HG03139 (cell line): ENCODE measurements at regions not wholly inside any gene's neighbourhood (a gene's known extent, or its start where the extent isn't known, plus 50 kb on each side); places are given as distances from the start of the nearest gene placed in this dataset.
"Not testable (repeated sequence)": the region's sequence is repeated elsewhere in the genome, so short reads cannot be mapped to it uniquely, and the experiment has no call there.

ENCODE experiments used
- ATAC-seq: cut with Tn5 transposase; IDR thresholded peaks from one replicate; pipeline ENCODE4 v1.9.1; 2021; ENCODE audit not compliant: unreplicated experiment

DNA sequence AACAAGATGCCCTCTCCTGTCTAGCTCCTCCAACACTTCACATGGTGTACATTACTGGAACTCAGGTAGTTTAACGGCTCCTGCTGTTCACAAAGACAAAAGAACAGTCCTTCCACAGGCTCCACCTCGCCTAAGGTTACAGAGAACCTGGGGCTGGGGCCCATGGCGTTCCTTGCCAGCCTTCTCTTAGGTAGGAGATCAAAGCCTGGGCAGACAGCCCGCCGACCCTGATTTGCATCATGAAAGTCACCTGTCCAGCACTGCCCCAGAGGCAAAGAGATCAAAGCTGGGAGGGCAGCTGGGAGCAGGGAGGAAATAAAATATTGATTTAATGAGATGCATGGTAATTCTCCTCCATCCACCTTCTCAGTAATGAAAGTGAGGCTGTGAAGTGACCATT lies 115.0 kb upstream of the SLIT3 start:
- no peak for ATAC-seq

DNA sequence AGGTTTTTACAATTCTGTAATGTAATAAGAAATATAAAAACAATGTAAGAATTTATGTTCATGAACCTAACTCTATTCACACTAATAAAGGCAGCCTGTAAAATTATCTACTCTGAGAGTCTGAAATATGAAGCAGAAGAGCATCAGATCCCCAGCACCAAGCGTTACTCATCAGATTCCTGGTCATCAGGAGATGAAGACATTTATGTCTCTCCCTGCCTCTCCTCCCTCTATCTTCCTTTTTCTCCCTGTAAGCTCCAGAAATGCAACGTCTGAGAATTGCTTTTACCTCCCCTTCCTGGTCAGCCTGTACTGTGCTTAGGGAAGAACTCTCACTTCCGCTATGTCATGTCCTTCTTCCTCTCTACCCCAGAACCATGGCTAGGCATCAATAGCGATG lies 114.4 kb upstream of the SLIT3 start:
- no peak for ATAC-seq

DNA sequence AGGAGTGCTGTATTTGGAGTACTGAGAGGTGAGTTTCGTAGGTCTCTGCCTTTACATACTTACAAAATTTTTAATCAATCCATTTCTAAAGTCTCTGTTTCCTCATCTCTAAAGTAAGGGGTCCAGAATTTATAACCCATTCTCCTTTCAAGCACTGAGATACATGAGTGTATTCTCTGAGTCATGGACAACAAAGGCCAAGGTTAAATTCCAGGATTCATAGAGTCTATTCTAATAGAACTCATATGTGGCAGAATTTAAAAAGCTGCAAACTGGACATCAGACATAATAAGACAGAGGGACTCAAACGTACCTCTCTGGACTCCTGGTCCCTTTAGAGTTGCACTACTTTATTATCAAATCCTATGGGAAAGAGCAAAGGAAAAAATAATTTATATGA lies 112.5 kb upstream of the SLIT3 start:
- no peak for ATAC-seq

DNA sequence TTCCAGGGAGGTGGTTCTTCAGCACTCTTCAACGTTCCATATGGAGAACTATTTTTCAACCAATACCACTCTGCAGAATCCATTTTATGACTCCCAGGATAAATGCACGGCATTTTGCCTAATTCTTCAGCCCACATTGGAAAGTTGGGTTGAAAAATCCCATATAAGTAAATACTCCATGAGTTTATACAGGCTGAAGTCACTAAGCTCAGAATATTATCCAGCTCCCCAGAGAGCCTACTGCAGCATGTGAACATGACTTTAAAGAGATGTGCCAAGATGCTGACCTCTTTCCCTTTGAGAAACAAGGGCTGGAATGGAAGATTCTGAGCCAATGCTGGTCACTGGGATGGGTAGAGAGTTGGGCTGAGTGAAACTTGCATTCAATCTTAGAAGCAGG lies 111.9 kb upstream of the SLIT3 start:
- ATAC-seq: no peak

DNA sequence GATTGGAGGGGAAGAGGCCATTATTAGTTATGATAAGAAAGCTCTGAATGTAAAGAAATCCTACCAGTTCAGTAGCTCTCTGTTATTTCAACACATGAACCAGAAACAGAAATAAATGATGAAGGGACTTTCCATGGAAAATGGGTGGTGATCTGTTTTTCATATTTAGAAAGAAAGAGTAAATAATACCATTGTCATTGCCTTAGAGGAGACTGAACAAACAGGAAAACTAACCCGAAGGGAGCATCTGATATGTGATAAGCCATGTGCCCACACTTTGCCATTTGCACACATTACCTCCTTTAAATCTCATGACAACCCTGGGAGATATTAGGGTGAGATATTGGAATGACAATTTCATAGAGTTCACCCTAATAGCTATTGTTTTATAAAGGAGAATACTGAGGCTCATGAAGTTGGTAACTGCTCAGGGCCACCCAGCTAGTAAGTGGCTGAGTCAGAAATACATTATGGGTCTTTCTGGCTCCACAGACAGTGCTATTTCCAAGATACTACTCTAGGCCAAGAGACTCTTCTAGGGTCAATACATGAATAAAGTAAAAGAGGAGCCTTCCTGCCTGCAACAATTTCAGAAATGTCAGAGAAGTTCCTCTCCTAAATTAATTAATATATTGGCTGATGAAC lies 111.0 kb upstream of the SLIT3 start:
- no peak for ATAC-seq

DNA sequence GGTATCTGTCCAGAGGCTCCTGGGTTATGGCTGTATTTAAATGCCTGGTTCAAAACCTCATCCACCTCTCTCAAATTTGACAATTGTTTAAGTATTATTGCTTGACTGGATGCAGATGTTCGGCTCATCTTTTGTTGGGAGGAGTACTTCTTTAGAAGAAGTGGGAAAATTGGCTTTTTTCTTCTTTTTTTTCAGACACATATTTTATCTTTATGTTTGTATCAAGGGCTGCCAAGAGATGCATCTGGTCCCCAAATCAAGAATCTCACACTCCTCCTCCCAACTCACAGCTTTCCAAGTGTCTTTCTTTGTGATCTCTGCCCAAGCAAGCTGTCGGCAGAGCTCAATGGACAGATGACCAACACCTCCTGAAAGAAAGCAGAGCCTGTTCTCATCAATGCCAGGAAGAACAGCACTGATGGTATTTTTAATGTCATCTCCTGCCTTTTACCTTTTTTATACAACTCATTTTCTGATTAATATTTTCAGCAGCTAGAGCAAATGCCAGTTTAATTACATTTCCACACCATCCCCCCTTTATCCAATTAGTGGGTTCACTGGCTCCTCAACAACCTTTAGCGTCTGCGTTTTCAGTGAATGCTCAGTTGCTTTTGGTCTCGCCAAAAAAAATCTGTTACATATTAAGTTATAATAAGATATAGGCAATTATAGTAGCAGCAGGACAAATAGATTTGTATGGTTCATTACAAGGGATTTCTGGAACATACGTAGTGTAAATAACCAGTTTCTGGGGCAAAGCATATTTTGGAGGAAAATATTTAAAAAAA lies 110.3 kb upstream of the SLIT3 start:
- no peak for ATAC-seq

DNA sequence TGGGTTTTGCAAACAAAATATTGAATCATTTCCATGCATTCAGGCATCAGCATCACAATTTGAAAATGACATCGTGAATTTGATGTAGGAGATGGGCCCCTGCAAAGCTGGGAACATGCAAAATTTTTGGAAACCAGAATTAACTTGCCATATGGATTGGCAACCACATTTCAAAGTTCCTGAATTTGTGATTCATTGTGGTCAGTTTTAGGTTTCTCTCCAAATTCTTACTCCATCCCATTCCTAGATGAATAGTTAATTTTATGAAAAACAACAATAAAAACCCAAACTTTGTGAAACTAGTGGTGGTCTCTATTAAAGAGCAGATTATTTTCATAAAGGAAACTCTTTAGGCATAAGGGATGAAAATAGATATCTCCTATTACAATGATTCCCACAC lies 107.8 kb upstream of the SLIT3 start:
- no peak for ATAC-seq

DNA sequence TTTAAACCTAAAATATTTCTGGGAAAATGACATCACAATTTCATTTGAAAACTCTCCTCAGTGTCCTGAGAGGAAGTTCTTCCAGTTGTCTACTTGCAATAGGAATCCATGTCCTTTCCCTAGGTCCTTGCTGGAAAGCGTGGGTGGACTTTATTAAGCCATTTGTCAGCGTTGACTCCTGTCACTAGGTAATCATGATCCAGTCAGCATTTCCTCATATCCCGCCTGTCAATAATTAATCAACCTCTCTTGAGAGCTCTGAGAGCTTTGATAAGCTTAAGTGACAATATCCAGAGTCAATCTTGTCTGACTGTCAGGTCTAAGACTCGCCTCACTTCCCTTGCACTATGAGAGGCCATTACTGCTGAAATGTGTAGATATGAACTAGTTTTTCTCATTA lies 107.2 kb upstream of the SLIT3 start:
- ATAC-seq: no peak

DNA sequence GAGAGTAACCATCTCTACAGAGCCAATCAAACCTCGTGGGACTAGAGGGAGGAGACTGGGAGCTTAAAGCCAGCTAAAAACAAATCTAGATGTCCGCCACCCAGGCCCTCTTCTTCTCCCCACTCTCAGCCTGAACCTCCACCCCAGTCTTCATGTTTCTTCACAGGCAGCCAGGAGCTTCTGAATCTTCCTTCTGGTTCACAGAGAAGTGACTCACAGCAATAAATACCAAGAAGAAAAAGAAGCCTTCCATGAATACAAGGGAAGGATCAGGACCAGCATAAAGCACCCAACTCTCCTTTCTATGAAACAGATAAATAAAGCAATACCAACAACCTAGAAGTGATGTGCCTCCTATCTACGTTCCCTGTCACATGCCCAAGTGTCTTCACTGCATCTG lies 103.3 kb upstream of the SLIT3 start:
- ATAC-seq: no peak

DNA sequence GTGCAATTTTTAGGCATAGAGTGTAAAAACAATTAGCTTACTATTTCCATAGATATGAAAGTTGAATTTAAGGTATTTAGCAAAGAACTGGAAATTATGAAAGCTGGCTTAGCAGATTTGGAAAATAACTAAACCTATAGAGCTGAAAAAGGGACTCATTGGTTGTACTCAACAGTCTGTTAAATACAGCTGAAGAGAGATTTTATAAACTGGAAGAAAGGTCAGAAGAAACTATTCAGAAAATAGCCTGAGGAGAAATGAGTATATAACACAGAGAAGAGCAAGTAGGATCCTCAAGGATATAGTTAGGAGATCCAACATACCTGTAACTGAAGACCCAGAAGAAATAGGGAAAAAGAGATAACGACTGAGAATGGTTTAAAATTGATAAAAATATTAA lies 97.6 kb upstream of the SLIT3 start:
- no peak for ATAC-seq

DNA sequence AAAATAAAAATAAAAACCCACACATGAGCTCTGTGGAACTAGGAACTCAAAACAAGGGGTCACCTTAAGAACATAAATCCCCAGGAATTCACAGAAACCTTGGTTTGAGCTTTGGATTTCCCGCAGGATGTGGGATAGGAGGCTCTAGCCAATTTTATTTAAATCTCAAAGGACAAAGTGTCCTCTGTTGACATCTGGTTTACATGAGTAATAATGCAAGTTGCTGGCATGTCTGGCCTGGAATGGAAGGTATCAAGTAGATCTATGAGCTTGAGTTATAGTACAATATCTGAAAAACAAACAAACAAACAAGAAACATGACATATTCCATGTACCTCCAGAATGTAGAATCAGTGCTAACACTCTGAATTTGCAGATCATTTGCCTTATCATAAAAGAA lies 94.2 kb upstream of the SLIT3 start:
- no peak for ATAC-seq

DNA sequence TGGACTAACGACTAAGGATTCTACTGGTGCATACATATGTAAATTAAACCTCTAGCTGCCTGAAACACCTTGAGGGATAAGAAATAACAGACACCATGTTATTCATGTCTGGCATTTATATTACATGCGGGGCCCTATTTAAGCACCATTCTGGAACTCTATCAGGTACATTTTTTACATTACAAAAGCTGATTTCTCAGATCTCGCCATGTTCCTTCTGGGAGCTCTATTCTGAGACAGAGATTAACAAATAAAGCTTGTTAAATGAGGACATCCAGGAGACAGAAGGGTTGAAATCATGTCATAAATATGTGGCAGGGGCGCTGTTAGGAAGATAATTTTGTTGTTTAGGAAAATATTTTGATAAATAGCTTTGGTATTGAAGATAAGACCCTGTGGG lies 93.4 kb upstream of the SLIT3 start:
- ATAC-seq: no peak

DNA sequence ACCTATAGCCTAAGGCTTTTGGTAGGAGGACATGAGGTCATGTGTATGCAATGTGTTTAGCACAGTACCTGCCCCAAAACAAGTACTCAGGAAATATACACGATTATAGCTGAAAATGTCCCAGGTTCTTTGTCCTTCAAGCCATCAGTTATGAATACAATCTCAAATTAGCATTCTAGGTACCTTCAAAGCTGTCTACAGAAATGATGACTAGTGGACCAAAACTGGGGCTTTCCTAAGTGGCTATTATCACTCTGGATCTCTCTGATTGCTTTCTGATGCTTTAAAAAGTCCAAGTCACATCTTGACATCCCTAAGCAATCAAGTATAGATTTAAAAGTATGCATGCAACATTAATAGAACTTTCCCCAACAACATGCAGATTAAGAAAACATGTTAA lies 93.0 kb upstream of the SLIT3 start:
- no peak for ATAC-seq

DNA sequence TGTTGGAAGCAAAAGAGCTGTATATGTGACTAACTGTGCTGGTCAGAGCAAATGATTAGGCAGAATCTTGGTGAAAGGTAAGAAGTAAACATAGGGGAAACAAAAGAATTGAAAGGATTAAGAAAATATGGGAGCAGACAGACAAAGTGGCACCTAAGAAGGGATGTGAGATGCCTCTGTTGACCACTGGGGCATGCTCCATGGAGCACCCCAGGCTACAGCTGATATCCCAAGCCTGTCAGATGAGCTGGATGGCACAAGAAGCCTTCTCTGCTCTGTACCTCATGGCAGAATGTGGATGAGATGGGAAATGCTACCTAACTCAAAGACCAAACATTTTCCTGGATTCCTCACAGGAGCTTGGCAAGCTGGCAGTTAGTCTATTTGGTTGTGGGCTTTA lies 89.3 kb upstream of the SLIT3 start:
- no peak for ATAC-seq

DNA sequence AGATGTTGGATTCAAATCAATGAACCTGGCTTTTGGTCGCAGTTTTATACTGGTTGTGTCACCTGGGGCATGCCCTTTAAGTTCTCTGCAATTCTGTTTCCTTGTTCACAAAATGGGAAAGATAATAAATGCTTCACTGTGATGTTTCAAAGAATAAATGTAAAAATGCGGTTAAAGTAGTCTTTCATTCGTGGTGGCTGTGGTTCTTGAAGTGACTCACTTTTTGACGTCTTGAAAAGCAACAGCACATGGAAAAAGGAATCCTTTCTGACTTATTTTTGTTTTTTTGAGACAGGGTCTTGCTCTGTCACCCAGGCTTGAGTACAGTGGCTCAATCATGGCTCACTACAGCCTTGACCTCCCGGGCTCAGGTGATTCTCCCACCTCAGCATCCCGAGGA lies 88.4 kb upstream of the SLIT3 start:
- ATAC-seq: no peak

DNA sequence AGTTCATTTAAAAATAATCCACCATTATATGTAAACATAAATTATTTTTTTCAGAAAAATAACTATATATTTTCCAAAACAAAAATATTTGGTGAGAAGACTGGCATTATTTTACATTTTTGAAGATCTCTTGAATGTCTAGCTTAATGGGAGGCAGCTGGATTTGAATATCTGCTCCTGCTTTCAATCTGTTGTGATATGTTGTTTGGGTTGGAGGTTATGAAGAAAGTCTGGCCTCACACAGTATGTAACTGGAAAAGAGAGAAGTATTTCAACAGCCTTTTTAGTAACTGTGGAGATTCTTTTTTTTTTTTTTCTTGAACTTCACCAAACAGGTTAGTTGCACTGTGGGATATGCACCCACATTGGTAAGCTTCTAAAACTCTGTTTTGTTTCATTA lies 84.7 kb upstream of the SLIT3 start:
- no peak for ATAC-seq

DNA sequence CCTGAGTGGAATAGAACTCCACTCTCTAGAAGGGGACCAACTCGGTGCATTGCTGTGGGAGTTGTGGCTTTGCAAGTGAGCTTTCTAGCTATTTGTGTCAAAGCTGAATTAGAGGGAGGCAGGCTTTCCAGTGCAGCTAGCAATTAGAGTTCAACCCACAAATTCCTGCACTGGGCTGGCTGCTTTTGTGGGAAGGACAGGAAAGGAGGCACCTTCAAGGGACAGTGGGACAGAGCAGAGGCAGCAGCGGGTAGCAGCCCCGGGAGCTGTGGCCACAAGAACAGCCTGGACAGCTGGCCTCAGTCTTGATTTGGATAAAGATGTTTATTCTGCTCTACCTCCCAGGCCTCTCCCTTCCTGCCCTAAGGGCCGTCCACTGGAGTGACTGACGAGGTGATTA lies 83.7 kb upstream of the SLIT3 start:
- no peak for ATAC-seq

DNA sequence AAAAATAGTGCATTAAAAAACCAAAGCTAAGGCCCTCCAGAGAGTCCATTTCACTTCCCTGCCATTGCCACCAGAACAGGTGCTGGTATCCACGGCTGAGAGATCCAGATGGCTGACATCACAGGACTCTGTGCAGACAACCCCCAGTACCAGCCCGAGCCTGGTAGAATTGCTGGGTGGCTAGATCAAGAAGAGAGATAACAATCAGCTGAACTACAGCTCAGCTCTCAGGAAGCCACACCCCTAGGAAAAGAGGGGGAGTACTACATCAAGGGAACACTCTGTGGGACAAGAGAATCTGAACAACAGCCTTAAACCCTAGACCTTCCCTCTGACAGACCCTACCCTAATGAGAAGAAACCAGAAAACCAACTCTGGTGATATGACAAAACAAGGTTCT lies 73.8 kb upstream of the SLIT3 start:
- no peak for ATAC-seq

DNA sequence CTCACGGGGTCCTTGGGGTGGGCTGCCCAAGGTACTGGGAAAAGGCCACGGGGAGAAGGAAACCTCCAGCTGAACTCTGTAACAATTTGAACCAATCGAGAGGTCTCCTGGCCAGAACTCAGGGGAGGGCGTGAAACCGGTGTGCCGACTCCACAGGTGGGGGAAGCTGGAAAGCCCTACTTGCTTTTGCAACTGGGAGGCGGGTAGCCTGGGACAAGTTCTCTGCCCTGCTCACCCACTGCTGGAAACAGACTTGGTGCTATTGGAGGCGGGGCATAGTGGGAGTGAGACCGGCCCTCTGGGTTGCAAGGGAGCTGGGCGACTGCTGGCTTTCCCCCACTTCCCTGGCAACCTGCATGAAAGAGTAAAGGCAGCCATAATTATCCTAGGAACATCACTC lies 73.2 kb upstream of the SLIT3 start:
- no peak for ATAC-seq

DNA sequence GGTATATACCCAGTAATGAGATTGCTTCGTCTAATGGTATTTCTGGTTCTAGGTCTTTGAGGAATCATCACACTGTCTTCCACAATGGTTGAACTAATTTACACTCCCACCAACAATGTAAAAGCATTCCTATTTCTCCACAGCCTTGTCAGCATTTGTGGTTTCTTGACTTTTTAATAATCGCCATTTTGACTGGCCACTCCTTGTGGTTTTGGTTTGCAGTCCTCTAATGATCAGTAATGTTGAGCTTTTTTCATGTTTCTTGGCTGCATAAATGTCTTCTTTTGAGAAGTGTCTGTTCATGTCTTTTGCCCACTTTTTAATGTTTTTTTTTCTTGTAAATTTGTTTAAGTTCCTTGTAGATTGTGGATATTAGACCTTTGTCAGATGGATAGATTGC lies 70.9 kb upstream of the SLIT3 start:
- not testable (repeated sequence) for ATAC-seq

DNA sequence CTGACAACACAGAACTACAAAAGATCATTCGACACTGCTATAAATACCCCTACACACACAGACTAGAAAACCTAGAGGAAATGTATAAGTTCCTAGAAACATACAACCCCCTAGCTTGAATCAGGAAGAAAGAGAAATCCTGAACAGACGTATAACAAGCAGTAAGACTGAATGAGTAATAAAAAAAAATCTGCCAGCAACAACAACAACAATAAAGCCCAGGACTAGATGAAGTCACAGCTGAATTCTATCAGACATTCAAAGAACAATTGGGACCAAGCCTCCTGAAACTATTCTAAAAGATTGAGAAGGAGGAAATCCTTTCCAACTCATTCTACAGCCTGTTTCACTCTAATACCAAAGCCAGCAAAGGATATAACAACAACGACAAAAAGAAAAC lies 68.2 kb upstream of the SLIT3 start:
- ATAC-seq: no peak

DNA sequence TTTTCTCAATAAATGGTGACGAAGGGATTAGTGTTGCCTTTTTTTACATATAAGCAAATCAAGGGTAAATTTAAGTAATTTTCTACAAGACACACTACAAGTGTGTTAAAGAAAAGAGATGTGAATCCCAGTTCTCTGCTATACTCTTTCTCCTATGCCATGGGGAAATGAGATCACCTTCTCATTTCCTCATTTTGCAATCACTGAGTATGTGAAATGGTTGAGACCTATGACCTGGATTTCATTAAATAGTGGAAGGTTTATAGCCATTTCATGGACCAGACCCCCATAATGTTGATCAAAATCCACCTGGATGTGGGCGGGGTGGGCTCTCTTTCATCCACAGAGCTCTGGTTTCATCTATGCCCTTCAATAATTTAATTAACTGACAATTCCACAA lies 66.9 kb upstream of the SLIT3 start:
- no peak for ATAC-seq

DNA sequence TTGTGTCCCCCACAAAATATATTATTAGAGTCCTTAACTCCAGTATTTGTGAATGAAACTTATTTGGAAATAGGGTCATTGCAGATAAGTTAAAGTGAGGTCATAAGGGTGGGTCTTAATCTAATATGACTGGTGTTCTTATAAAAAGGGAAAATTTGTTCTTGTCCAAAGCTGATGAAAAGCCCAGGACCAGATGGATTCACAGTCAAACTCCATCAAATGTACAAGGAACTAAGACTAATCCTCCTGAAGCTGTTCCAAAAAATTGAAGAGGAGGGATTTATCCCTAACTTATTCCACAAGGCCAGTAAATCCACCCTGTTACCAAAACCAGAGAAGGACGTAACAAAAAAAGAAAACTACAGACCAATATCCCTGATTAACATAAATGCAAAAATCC lies 56.4 kb upstream of the SLIT3 start:
- no peak for ATAC-seq
